GM20000 (cell line): ENCODE measurements at regions not wholly inside any gene's neighbourhood (a gene's known extent, or its start where the extent isn't known, plus 50 kb on each side); places are given as distances from the start of the nearest gene placed in this dataset.
"Not testable (repeated sequence)": the region's sequence is repeated elsewhere in the genome, so short reads cannot be mapped to it uniquely, and the experiment has no call there.

Experiments
- DNase-seq: peaks from one replicate; pipeline ENCODE4 v3.0.0; 2012; ENCODE audit warnings: low spot score
- TF ChIP-seq, protein P1 (sequence below): IDR thresholded peaks from 2 replicates; pipeline ENCODE4 v1.5.1; 2012; ENCODE audit warnings: mild to moderate bottlenecking, control low read depth; ENCODE audit errors: extremely low read depth, missing control alignments

DNA sequence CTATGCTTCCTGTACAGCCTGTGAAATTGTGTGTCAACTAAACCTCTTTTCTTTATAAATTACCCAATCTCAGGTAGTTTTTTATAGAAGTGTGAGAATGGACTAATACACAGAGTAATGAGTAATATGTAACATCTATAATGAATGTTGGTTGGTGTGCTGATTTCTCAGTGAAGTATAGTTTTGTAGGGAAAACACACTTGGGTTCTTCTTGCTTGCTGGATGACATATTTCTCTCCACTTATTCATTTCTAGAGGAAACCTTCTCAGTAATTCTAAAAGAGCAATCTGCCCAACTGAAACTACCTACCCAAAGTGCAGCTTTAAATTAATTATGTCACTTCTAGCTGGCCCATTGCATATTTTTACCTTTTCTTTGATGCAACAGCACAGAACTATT is 81.1 kb upstream of the RORB start:
- TF ChIP-seq, protein P1, sequence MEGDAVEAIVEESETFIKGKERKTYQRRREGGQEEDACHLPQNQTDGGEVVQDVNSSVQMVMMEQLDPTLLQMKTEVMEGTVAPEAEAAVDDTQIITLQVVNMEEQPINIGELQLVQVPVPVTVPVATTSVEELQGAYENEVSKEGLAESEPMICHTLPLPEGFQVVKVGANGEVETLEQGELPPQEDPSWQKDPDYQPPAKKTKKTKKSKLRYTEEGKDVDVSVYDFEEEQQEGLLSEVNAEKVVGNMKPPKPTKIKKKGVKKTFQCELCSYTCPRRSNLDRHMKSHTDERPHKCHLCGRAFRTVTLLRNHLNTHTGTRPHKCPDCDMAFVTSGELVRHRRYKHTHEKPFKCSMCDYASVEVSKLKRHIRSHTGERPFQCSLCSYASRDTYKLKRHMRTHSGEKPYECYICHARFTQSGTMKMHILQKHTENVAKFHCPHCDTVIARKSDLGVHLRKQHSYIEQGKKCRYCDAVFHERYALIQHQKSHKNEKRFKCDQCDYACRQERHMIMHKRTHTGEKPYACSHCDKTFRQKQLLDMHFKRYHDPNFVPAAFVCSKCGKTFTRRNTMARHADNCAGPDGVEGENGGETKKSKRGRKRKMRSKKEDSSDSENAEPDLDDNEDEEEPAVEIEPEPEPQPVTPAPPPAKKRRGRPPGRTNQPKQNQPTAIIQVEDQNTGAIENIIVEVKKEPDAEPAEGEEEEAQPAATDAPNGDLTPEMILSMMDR = no peak
- no peak for DNase-seq

DNA sequence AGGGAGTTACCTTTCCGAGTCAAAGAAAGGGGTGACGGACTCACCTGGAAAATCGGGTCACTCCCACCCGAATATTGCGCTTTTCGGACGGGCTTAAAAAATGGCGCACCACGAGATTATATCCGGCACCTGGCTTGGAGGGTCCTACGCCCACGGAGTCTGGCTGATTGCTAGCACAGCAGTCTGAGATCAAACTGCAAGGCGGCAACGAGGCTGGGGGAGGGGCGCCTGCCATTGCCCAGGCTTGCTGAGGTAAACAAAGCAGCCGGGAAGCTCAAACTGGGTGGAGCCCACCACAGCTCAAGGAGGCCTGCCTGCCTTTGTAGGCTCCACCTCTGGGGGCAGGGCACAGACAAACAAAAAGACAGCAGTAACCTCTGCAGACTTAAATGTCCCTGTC is 72.6 kb upstream of the RORB start:
- DNase-seq = not testable (repeated sequence)

DNA sequence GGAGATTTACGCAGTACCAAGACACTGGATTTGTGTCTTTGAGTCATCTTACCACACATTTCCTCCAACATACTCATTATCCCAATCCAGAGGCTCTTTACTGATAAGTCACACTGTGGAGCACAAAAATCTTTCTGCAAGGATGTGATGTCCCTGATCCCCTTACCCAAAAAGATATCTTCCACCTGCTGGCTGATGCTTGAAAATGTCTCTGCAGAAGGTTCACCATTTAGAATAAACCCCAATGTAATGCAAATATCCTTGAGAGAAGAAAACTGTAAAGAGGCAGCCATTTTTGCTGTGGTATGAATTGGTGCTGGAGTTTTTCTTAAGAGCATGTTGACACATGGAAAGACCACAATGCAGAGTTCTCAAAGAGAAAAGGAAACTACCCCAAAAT is 65.7 kb upstream of the RORB start:
- no peak for DNase-seq
- TF ChIP-seq, protein P1 = no peak

DNA sequence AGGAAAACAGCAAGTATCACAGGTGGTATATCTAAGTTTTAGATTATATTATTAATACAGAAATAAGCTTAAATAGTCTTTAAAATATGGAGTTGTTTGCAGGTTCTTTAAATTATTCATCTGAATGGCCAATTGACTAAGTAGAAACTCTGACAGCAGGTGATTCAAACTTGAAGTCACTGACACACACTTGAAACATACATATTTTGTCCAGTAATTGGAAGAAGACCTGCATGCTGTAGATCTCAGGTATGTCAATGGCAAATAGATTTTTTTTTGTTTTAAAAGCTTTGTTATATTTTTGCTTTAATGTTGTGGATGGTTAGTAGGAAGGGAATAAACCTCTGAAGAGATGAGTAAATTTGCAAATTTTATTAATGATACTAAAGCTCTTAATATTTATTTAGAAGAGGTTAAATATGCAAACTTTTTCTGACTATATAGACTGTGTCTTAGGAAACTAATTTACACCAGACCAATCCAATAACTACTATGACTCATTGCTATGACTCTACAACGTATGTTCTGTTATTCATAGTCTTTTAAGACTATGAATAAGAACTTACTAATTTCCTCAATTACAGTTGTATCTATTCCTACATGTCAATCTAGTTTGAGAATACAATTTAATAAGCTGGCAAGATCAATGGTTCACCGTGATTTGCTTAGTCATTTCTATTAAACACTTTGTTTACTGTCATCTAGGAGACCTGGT is 53.9 kb upstream of the RORB start:
- no peak for DNase-seq

DNA sequence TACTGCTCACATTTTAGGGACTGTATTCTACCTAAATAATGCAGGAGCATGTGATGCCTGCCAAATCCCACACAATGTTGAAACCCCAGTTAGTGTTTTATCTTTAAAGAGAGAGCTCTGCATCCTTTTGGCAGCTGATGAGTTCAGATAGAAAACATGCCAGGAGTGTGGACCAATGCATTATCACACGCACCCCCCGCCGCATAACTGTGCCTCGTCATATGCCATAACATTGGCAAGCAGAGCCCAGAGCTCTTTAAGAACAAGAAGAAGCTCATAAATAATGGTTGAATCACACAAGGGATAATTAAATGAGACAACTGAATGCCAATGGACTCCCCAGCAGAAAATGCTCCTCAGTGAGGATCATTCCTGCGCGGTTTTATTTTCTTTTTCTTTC is 52.8 kb upstream of the RORB start:
- DNase-seq = no peak
- TF ChIP-seq, protein P1 = no peak

More for the DNA sequence above, 53.9 kb upstream of the RORB start:
- TF ChIP-seq, protein P1 = no peak
